HG03175 (cell line): ENCODE measurements at regions not wholly inside any gene's neighbourhood (a gene's known extent, or its start where the extent isn't known, plus 50 kb on each side); places are given as distances from the start of the nearest gene placed in this dataset.

ENCODE experiments used
- ATAC-seq: cut with Tn5 transposase; IDR thresholded peaks from one replicate; pipeline ENCODE4 v1.9.1; 2021; ENCODE audit warnings: mild to moderate bottlenecking, moderate library complexity; ENCODE audit not compliant: unreplicated experiment

DNA sequence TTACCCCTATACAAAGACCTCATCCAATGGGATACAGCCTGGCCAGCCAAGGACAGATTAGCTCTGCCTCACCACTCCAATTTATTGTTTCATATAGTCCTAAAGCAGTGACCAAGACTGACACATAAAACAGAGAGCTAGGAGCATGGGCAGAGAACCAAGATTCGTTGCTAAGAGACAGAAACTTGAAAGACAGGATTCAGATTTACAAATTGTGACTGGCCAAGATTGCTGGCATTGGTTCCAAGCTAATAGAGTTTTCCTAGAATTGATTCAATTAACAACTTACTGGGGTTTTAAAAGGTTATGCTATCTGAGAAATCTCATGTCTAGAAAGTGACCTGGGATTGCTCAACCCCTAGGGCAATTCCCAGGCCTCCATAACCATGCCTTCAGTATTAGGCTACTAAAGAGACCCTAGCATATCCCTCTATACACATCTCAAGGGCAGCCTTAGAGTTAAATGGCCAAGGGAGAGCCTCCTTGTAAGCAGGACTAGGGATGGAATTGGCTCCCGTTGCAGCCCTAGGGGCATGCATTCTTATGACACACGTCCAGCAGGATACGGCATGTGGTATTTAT lies 75.6 kb downstream of the ICOS start:
- ATAC-seq = no peak

DNA sequence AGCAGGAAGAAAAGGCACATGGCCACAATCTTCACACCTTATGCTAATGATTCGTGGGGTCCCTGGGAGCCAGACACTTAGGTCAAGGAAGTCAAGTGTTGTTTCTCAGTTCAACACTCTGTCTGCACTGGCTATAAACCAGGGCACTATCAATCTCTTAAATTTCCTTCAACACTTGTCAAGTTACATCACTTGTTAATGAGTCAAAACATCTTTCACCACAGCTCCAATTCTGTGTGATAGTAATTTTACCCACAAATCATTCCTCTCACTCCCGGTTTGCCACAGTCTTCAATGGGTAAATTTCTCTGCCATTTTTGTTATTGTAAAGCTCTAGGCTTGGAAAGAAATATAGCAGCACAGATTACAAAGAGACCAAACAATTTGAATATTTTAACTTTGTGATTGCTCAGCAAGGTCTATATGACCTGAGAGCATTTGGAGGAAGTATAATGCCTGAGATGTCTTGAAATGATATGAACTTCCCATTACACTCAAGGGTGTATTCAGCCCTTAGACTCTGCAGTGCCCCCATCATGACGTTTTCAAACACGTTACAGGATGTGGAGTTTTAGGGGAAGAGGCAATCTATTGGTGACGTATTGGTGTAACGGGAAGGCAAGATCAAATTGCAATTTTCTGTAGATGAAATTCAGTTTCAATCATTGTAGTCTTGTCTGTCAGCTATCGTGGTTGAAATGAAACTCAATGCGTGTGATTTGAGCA lies 78.7 kb downstream of the ICOS start:
- ATAC-seq = no peak

DNA sequence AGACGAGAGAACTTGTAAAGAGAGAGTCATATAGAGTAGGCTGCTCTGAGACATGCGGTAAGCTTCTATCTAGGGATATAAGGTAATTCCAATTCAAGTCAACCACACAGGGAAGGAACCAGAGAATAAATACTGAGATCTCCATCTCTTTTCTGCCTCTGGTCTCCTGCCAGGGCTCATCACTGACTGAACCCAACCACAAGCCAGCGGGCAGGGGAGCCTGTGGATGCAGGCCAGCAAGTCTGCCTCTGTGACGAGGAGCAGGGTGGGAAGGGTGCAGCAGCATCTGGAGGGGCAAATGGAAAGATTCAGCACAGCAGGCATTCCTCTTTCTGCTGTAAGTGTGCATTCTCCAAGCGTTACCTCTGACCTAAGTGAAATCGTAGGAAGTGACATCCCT lies 82.2 kb downstream of the ICOS start:
- ATAC-seq = no peak

DNA sequence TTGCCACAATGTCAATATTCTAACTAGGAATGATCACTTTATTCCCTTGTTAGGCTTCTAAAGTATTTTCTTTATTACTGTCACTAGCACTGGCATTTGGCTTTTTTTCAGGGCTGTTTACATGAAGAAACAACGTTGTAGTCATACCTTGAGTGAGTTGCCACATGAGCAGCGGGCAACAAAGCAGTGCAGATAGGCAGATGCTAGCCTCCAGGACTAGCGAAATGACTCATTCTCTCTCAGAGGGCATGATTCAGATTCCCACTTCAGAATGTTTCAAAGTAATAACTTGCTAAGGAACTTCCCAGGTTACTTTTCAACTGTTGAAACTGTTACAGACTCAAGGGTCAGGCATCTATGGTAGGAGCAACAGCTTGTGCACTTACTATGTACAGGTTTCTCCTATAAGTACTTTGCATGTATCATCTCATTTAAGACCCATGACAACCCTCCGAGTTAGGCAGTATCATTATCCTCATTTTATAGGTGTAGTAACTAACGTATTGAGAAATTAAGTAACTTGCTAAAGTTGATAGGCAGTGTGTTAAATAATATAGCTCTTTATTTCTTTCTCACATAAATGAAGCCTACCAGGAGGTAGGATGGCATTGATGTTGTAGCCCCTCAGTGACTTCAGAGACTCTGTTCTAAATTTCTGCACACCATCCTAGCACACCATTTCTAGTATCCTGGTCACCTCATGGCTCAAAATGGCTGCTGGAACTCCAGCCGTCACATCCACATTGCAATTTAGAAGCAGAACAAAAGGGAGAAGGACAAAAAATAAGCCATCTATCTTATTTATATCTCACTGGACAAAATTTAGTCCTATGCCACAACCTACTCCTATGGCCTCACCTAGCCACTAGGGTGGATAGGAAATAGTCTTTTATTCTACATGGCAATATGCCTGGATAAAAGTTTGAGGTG lies 83.3 kb downstream of the ICOS start:
- ATAC-seq = peak; percentile 71

DNA sequence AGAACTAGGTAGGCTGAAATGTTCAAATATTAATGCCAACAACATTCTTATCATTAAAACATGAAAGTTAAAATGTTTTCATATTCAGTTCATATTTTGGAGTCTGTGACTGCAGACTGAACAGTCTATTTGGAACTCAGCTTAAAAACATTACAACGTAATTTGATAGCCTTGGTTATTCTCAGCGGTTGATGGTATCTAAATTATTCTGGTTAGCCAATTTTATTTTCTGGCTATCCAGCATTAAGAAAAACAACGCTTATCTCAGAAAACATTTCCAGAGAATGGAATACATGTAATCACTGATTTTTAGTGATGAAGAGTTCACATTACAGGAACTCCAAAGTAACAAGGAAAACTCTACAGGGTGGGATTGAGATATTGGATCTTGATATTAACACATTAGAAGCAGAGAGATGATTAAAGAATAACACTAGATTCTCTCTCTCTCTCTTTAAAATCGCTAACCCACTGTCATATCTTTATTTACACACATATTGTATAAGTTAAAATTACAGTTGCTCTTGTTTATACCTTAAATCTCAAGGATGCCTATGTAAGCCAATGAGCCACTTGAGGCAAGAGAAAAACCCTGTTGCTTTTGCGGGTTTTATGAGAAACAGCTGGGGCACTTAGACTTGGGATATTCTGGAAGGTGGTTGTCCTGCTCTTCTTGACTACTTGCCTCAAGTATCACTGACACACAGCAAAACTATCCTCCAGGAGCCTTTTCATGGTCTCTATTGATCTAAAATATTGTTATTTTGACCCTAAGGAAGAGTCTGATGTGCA lies 84.9 kb downstream of the ICOS start:
- ATAC-seq = no peak

DNA sequence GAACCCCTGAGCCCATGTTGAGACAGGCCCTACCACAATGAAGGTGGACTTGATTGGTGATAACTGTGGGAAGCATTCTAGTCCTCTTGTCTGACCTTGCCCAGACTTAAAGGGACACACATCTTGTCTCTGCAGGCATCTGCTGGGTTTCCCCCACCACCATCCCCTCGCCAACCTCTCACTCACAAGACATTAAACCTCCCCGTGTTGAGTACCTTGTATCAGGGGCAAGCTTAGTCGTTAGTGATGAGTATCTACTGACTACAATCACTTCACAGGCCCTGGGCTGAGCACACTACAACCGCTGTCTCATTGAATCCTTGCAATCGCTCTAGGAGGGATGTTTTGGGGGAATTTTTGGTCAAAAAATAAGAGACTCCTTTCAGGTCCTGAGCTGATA lies 86.0 kb downstream of the ICOS start:
- ATAC-seq = no peak

DNA sequence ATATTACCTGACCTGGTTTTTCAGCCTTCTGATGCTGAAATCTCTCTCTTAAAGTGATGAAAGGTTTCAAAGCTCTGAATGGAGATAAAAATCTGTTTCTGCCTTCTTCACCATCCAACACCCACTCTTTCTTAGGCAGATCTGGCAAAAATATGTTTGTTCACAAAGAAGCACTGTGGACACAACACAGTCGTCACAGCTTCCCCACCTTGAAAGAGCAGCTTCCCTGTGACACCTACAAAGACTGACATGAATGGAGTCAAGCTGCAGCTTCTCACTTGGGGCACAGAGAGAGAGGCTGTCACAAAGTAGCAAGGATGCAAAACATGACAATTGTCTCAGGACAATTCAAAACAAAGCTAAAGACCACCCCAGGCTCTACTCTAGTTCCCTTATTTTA lies 86.5 kb downstream of the ICOS start:
- no peak for ATAC-seq

DNA sequence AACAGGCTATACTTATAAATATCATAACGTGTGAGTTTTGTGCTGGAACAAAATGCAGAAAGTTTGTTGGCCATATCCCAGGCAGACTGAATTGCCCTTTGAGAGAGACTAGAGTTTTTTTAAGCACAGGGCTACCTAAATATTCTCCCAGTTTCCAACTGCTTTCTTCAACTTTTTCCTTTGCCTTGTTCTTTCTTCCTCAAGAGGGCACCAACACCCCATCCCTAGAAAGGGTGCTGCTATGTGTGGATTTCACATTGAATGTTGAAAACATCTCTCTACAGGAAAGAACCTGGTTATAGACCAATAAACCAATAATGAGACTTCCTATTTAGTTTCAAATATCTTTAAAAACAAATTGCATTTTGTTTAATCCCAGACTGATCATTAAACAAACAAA lies 87.9 kb downstream of the ICOS start:
- no peak for ATAC-seq

DNA sequence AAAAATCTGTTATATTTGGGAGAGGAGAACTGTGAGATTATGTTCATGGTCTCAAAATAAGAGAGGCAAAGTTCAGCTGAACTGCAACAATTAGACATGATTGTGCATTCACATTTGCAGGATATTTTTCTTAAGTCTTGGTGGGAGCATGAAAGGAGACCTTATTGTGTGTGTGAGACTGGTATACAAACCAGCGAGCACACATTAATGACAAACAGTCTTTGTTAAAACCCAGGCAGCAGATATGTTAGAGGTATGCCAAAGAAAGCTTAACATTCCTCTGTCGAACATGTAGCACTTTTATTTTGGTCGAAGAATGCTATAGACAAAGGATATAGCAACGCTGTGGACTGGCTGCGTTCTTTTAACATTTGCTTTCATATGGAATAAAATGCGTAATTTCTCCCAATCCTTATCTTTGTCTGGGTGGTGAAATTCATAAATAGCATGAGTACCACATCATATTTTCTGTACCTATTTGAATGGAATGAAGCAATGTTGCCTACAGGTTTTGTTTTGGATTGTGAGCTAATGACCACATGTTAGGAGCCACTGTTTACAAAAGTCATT lies 88.4 kb downstream of the ICOS start:
- ATAC-seq = no peak

DNA sequence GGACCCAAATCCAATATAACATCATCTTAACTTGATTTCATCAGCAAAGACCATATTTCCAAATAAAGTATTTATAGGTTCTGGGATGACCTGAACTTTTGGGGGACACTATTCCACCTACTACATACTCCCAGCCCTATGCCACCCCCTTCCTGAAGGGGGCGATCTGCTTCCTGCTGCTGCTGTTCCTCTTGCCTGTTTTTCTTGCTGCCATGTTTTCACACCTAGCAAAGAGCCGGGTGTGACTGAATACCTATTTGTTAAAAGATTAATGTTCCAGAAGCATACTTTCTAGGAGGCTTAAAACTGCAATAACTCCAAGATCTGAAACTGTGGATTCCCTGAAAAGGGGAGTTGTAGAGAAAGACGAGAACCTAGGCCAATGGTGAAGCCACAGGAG lies 89.7 kb downstream of the ICOS start:
- ATAC-seq = no peak

DNA sequence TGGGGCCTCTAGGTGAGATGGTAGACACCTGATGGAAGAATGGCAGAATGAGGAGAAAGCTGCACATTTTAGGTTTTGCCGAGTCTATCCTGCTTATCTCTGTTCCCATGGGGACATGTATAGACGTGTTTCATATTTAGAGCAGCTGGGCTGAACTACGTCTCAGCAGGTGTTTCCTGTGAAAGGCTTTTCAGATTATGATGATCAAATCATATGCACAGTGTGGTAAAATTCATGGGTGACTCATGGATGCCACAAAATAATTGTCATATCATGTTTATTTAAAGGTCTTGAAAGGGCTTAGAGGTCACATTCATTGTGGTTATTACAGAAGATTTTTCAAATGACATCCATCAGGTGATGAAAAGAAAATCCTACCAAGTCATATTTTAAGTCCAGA lies 90.5 kb downstream of the ICOS start:
- ATAC-seq = peak; percentile 96

DNA sequence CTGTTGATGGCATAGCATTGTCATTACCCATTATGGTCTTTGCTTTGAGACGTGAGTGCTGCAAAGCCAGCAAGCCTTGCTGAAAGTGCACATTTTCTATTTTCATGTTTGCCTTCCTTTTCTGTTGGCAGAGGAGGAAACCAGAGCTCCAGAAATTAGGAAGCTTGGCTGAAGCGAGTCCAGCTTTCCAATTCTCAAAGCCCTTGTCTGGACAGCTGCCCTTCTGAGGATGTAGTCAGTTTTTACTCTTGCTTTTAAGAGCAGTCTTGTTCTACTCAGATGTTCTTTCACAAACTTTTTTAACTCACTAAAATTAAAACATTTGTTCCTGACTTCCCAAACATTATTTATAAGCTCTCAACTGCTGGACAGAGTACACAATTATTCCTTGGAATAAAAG lies 93.8 kb downstream of the ICOS start:
- no peak for ATAC-seq

DNA sequence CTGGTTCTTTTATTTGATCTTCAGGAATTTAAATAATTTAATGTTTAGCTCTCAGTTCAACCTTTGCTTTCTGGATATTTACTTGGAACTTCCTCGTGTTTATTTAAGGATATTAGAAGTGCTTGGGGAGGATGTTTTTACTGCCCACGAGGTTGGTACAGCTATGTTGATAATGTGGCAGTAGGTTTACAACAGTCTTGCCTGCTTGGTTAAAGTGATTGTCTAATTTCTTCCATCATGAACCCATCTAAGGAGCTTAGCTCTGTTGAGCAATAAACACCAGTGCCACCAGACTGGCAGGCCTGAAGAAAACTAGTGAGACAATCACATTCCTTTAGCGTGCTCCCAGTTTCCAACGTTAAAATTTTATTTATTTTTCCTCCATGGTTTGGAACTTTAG lies 94.5 kb downstream of the ICOS start:
- no peak for ATAC-seq

DNA sequence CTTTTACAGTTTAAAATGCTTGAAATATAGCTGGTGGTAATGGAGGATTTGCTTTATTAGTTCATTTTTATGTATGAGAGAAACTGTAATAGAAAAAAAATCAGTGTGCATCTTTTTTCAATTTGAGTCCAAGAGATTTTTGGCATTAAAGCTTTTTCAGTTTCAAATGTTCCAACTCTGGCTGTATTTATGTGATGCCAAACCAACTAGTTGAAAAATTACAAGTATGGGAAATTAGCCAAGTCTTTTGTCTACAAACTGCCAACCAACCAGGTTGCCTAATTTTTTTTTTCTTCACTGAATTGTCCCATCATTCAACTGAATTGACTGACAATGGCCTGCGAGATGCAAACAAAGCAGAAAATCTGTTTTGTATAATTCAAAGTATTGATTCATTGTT lies 95.7 kb downstream of the ICOS start:
- ATAC-seq = no peak

DNA sequence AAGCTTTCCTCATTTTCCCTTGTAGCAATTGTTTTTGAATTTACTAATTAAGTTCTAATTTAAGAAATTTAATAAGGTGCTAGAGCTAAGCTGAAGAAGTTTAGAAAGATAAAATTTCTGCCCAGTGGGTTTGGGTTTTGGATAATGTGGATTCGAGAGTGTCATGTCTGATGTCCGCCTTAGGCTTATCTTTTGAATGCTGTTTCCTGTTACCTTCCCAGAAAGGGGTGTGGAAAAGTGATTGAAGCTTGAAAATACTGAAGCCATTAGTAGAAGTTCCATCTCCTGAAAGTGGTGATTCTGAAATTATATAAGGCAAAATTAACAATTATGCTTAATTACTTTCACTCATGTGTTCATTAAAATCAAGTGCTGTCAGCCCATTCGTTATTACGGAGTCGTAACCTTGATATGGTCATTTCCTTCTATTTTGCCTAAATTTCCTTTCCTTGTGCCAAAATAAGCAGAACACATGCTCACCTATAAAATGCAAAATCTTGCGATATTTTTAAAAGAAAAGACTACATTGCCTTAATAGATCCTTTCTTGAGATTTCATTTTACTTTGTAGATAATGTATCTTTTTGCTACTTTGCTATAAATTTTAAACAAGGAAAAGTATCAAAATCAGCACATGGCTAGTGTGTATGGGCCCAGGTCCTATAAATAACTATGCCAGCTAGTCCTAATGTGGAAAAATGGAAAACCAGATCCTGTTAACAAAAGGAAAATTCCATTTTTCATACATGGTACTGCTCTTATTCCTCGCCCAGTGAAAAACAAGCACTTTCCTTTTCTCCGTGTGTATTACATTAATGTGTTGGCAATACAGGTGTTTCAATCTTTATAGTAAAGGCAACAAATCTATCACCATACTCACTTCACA lies 97.3 kb downstream of the ICOS start:
- no peak for ATAC-seq

DNA sequence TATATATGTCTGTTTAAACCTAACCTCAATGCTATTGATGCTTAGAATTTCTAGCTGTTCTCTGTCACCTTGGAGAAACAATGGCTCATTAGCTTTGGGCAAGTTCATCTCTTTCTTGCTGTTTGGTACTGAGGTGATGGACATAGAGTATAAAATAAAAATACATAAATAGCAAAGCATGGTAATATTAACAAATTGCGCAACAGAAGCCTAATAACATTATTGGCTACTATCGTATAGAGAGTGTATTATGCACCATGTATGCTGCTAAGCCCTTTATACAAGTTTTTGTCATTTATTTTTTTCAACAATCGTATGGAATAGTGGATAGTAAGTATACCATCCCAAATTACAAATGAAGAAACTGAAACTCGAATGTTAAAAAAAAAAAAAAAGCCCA lies 100.1 kb downstream of the ICOS start:
- no peak for ATAC-seq

DNA sequence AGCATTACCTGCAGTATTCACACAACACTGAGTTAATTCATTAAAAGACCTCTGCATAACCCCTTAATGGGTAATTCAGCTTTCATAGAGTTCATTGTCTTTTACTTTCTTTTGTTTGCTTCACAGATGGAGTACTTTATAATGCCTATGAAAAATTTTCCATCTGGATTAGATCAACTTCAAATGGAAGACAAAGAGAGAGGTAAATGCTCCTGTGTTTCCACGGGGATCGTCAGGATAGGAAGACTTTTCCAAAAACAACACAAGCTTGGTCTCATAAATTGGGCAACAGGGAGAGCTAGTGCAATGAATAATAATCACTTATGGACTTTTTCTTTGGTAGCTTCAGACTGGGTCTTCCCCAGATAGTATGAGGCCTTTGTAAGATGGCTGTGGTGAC lies 100.7 kb downstream of the ICOS start:
- ATAC-seq = no peak

DNA sequence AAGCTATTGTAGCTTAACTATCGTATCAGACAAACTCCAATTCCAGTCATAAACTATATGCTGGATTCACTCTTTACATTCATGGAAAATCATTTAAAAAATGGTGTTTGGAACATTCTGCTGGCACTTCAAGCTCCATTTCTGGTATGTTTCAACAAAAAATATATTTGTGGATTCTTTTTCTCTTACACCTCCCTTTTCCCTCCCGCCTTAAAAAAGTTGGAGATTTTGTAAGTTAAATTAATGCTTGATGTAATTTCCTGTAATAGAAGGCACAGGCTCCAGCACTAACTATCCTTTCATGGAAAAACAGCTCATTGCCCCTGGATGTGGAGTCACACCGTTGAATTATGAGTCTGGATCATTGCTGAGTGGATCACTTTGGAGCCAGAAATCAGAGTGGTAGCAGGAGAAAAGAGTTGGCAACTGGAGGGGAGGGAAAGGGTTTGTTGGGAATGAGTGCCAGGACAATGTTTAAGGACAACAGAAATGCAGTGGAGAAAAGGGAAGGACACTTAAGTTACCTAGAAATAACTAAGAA lies 102.8 kb downstream of the ICOS start:
- ATAC-seq = no peak

DNA sequence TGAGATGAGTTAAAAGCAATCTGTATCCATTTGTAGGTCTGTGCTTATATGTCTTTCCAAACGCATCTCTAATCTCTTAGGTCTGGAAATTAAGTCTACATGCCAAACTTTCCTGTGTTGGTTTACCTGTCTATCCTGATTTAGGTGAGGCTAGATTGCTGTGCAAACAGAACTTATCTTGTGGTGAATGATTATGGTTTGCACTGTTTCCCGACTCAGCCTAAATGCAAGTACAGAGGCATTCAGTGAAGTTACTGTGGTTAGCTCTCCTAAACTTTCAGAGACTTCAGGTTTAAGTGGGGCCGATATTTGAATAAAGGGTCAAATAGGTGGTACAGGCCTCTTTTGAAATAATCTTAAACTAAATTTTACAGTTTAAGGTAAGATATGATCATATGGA lies 103.5 kb downstream of the ICOS start:
- ATAC-seq = no peak

DNA sequence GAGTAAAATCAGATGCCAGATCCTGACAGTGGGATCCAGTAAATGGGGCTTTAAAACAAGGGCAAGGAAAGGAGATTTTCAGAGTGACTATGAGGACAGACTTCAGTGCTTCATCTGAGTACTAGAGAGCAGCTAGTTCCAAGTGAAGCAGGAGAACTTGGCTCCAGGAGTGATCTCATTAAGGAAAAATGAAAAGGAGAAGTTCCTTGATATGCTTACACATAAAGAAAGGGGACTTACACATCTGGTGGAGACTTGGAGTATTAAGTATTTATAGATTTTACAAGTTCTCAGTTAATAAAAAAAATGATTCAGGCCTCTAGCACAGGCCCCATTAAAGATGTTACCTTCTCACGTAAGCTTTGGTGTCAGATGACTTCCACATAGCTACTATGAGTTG lies 105.8 kb downstream of the ICOS start:
- ATAC-seq = no peak
